Activated CD4-positive, alpha-beta T cell treated with anti-CD3 and anti-CD28 coated beads, Interleukin-2, Interleukin-4, amounts not matched to agents 100 ng/mL and 50 ng/mL, durations not matched to agents 16 hours and 8 hours (primary cell): ENCODE measurements at regions not wholly inside any gene's neighbourhood (a gene's known extent, or its start where the extent isn't known, plus 50 kb on each side); places are given as distances from the start of the nearest gene placed in this dataset.
"Not testable (repeated sequence)": the region's sequence is repeated elsewhere in the genome, so short reads cannot be mapped to it uniquely, and the experiment has no call there.

ENCODE experiments used
- DNase-seq: peaks from one replicate; pipeline ENCODE4 v3.0.0-alpha.2; 2020; ENCODE audit warnings: low spot score

GRCh38 chr2:223181561-223181960, 129.6 kb downstream of the KCNE4 start:
- DNase-seq = no peak

GRCh38 chr2:223182356-223182755, 130.4 kb downstream of the KCNE4 start:
- DNase-seq = no peak

- no peak for DNase-seq
Observed at GRCh38 chr2:223185638-223186037, 133.6 kb downstream of the KCNE4 start.

GRCh38 chr2:223187256-223187655, 135.3 kb downstream of the KCNE4 start:
- no peak for DNase-seq

GRCh38 chr2:223190561-223191206, 138.7 kb downstream of the KCNE4 start:
- DNase-seq = not testable (repeated sequence)

- no peak for DNase-seq
Observed at GRCh38 chr2:223196331-223196730, 144.3 kb downstream of the KCNE4 start.

DNA sequence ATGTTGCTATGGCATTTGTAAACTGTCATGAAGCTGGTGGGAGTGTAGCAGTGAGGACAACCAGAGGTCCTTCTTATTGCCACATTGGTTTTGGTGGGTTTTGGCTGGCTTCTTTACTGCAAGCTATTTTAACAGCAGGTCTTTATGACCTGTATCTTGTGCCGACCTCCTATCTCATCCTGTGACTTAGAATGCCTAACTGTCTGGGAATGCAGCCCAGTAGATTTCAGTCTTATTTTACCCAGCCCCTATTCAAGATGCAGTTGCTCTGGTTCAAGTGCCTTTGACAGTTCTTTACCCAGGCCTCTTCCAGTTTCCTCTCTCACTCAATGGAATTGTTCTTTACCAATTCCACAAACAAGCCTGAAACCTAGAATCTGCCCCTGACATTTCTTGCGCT, 145.1 kb downstream of the KCNE4 start:
- no peak for DNase-seq

GRCh38 chr2:223199531-223200515, 147.8 kb downstream of the KCNE4 start:
- DNase-seq = no peak

- no peak for DNase-seq
Observed at GRCh38 chr2:223203971-223204929, 152.3 kb downstream of the KCNE4 start.

GRCh38 chr2:223210489-223210888, 158.5 kb downstream of the KCNE4 start:
- no peak for DNase-seq

GRCh38 chr2:223214394-223215253, 162.6 kb downstream of the KCNE4 start:
- DNase-seq = no peak

GRCh38 chr2:223215254-223215516, 163.2 kb downstream of the KCNE4 start:
- DNase-seq = no peak

GRCh38 chr2:223217373-223217772, 165.4 kb downstream of the KCNE4 start:
- DNase-seq = no peak

- no peak for DNase-seq
Observed at GRCh38 chr2:223218587-223219178, 166.7 kb downstream of the KCNE4 start.

- DNase-seq = no peak
Observed at GRCh38 chr2:223219872-223220657, 168.1 kb downstream of the KCNE4 start.

DNA sequence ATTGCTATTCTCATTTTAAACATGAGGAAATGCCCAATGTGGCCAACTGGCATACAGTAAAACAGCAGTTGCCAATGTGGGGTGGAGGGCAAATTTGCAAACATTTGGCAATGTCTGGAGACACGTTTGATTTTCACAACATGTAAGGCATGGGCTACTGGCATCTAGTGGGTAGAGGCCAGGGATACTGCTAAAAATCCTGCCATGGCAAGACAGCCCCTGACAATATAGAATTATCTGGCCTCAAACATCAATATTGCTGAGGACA, 168.6 kb downstream of the KCNE4 start:
- no peak for DNase-seq

DNA sequence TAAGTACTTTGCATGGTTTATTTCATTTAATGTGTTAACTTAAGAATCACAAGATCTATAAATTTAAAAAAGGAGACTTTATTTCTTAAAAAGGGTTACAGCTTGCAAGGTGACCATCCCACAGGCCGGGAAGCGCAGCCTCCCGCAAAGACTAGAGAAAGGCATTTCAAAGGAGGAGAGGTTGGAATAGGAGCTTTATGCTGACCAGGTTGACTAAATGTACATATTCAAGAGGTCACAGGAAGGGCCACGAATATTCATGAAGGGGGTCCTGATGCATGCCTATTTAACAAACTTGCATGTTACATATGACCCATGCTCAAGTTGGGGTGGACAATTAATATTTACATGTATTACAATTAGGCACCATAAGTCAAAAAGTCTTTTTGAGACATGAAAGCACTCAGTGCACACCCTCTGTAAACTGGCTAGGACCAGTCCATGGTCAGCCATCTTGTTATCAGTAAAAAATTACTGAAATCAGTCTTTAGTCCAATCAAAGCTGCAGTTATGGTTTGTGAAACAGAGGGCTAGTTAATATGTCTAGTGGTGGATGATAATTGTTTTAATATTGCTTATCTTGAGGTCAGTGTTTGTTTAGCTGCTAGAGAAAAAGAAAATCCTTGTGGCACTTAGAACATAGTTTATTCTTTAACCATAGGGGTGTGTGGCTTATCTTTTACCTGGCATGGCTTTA, 169.3 kb downstream of the KCNE4 start:
- no peak for DNase-seq

DNA sequence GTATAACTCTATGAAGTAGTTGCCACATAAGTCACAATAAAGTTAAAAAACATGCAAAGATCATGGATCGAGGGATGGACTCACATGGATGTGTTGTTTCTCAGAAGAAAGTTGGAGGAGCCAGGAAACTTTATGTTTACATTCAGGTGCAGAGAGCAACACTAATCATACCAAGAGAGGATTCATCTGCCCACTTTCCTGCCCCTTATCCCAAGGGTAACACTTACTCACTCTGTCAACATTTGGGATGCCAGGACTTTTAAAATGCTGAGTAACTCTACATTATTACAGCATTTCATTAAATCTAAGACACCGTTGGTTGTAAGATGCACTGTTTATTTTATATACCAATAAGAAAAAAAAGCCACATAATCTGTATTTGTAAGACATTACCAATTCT, 170.4 kb downstream of the KCNE4 start:
- DNase-seq = no peak

- no peak for DNase-seq
Observed at GRCh38 chr2:223223156-223223555, 171.2 kb downstream of the KCNE4 start.

GRCh38 chr2:223225266-223225665, 173.3 kb downstream of the KCNE4 start:
- DNase-seq = no peak
